ENCODE measurements at regions not wholly inside any gene's neighbourhood (a gene's known extent, or its start where the extent isn't known, plus 50 kb on each side); places are given as distances from the start of the nearest gene placed in this dataset.
"Not testable (repeated sequence)": the region's sequence is repeated elsewhere in the genome, so short reads cannot be mapped to it uniquely, and the experiment has no call there.

DNA sequence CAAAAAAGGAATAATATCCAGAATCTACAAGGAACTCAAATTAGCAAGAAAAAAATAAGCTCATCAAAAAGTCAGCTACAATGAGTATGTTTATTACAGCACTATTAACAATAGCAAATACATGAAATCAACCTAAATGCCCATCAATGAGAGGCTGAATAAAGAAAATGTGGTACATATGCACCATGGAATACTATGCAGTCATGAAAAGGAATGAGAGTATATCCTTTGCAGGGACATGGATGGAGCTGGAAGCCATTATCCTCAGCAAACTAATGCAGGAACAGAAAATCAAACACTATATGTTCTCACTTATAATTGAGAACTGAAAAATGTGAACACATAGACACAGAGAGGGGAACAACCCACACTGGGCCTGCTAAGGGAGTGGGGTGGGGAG lies 178.4 kb upstream of the IRS4 start:
- no peak for ATAC-seq
- Histone ChIP-seq H3K9me2 (ENCODE audit: insufficient read depth) (no peaks in the 10 kb centered on the region), H3K27ac (ENCODE audit: low read depth) (no peak overlapping the region), H3K4me3 (no peak overlapping the region), H3K4me2 (no peak overlapping the region), H3K36me3 (ENCODE audit: insufficient read depth) (no peaks in the 10 kb centered on the region), H3K4me1 (ENCODE audit: insufficient read depth) (no peaks in the 10 kb centered on the region), H3K27me3 (ENCODE audit: insufficient read depth) (no peaks in the 10 kb centered on the region), H4K20me1 (replicated peaks; ENCODE audit: insufficient read depth) (no peaks in the 10 kb centered on the region), H2AFZ (no peak overlapping the region), H3K79me2 (replicated peaks; ENCODE audit: insufficient read depth) (no peaks in the 10 kb centered on the region), H3F3A (replicated peaks; ENCODE audit: low read depth) (no peaks in the 10 kb centered on the region)
- TF ChIP-seq POLR2AphosphoS5 (IDR thresholded peaks at IDR 0.05; ENCODE audit: low read depth) = no peak
- no peak for TF ChIP-seq CREB1 (CRISPR knock-in tag; IDR thresholded peaks at IDR 0.05; ENCODE audit: low read depth)
- no peak for TF ChIP-seq EZH2phosphoT487 (IDR thresholded peaks at IDR 0.05; ENCODE audit: unreplicated experiment)
- TF ChIP-seq, protein P1, sequence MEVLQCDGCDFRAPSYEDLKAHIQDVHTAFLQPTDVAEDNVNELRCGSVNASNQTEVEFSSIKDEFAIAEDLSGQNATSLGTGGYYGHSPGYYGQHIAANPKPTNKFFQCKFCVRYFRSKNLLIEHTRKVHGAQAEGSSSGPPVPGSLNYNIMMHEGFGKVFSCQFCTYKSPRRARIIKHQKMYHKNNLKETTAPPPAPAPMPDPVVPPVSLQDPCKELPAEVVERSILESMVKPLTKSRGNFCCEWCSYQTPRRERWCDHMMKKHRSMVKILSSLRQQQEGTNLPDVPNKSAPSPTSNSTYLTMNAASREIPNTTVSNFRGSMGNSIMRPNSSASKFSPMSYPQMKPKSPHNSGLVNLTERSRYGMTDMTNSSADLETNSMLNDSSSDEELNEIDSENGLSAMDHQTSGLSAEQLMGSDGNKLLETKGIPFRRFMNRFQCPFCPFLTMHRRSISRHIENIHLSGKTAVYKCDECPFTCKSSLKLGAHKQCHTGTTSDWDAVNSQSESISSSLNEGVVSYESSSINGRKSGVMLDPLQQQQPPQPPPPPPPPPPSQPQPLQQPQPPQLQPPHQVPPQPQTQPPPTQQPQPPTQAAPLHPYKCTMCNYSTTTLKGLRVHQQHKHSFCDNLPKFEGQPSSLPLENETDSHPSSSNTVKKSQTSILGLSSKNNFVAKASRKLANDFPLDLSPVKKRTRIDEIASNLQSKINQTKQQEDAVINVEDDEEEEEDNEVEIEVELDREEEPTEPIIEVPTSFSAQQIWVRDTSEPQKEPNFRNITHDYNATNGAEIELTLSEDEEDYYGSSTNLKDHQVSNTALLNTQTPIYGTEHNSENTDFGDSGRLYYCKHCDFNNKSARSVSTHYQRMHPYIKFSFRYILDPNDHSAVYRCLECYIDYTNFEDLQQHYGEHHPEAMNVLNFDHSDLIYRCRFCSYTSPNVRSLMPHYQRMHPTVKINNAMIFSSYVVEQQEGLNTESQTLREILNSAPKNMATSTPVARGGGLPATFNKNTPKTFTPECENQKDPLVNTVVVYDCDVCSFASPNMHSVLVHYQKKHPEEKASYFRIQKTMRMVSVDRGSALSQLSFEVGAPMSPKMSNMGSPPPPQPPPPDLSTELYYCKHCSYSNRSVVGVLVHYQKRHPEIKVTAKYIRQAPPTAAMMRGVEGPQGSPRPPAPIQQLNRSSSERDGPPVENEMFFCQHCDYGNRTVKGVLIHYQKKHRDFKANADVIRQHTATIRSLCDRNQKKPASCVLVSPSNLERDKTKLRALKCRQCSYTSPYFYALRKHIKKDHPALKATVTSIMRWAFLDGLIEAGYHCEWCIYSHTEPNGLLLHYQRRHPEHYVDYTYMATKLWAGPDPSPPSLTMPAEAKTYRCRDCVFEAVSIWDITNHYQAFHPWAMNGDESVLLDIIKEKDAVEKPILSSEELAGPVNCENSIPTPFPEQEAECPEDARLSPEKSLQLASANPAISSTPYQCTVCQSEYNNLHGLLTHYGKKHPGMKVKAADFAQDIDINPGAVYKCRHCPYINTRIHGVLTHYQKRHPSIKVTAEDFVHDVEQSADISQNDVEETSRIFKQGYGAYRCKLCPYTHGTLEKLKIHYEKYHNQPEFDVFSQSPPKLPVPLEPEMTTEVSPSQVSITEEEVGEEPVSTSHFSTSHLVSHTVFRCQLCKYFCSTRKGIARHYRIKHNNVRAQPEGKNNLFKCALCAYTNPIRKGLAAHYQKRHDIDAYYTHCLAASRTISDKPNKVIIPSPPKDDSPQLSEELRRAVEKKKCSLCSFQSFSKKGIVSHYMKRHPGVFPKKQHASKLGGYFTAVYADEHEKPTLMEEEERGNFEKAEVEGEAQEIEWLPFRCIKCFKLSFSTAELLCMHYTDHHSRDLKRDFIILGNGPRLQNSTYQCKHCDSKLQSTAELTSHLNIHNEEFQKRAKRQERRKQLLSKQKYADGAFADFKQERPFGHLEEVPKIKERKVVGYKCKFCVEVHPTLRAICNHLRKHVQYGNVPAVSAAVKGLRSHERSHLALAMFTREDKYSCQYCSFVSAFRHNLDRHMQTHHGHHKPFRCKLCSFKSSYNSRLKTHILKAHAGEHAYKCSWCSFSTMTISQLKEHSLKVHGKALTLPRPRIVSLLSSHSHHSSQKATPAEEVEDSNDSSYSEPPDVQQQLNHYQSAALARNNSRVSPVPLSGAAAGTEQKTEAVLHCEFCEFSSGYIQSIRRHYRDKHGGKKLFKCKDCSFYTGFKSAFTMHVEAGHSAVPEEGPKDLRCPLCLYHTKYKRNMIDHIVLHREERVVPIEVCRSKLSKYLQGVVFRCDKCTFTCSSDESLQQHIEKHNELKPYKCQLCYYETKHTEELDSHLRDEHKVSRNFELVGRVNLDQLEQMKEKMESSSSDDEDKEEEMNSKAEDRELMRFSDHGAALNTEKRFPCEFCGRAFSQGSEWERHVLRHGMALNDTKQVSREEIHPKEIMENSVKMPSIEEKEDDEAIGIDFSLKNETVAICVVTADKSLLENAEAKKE (CRISPR knock-in tag; IDR thresholded peaks at IDR 0.05) = no peak
- Mint-ChIP-seq H3K4me1 (no peaks in the 10 kb centered on the region), H3K27ac (no peak overlapping the region), H3K27me3 (ENCODE audit: insufficient read depth, low read depth, poor library complexity) (no peaks in the 10 kb centered on the region), H3K36me3 (ENCODE audit: low read depth) (no peaks in the 10 kb centered on the region; the same call in 2 of the 3 replicates), H3K9me3 (peaks cover 11% of the 10 kb centered on the region; the same call in 2 of the 3 replicates), H3K4me3 (no peak overlapping the region)
- DNase-seq (ENCODE audit: low spot score) = no peak

DNA sequence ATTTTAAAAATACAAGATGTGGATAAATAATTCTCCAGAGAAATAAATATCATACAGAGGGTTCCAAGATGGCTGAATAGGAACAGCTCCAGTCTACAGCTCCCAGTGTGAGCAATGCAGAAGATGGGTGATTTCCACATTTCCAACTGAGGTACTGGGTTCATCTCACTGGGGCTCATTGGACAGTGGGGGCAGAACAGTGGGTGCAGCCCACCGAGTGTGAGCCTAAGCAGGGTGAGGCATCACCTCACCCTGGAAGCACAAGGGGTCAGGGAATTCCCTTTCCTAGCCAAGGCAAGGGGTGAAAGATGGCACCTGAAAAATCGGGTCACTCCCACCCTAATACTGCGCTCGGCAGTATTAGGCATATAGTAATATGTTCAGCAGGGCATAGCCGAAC lies 167.5 kb upstream of the IRS4 start:
- H4K20me1 ChIP-seq (replicated peaks; ENCODE audit: insufficient read depth); H3K36me3 Mint-ChIP-seq (ENCODE audit: low read depth); H2AFZ ChIP-seq; H3K4me3 Mint-ChIP-seq; H3K4me1 ChIP-seq (ENCODE audit: insufficient read depth); ATAC-seq; H3K9me3 Mint-ChIP-seq; DNase-seq (ENCODE audit: low spot score); H3K27me3 Mint-ChIP-seq (ENCODE audit: insufficient read depth, low read depth, poor library complexity); H3K9me2 ChIP-seq (ENCODE audit: insufficient read depth); H3K4me3 ChIP-seq; H3K27ac Mint-ChIP-seq; H3K79me2 ChIP-seq (replicated peaks; ENCODE audit: insufficient read depth); H3K4me2 ChIP-seq; H3K4me1 Mint-ChIP-seq; H3K36me3 ChIP-seq (ENCODE audit: insufficient read depth); H3K27ac ChIP-seq (ENCODE audit: low read depth); H3K27me3 ChIP-seq (ENCODE audit: insufficient read depth); H3F3A ChIP-seq (replicated peaks; ENCODE audit: low read depth): not testable (repeated sequence)
